HEK293 (cell line): ENCODE measurements at regions not wholly inside any gene's neighbourhood (a gene's known extent, or its start where the extent isn't known, plus 50 kb on each side); places are given as distances from the start of the nearest gene placed in this dataset.

ENCODE experiments used
- CTCF ChIA-PET: fragments of 350-600 bp; formaldehyde crosslinking; extraction: SDS; loops from one replicate; lab custom pipeline; 2021; ENCODE audit warnings: antibody characterized with exemption; lab: Yijun Ruan, JAX
- POLR2A ChIA-PET: fragments of 300-600 bp; formaldehyde crosslinking; extraction: SDS; loops from one replicate; lab custom pipeline; 2020; ENCODE audit warnings: antibody characterized with exemption, inconsistent platforms; lab: Yijun Ruan, JAX
- H3K27ac ChIP-seq: fragments of 200-500 bp; sonication (Bioruptor generic); 2 replicates; pipeline ENCODE4 v1.5.1; 2014; ENCODE audit warnings: low read depth, low read length, control low read depth, inconsistent platforms; ENCODE audit errors: extremely low read depth
- H3K36me3 ChIP-seq, 2 experiments: fragments of 200-500 bp in 1 of 2; sonication (Bioruptor generic) in 1 of 2; 1 replicate in 1 of 2; 2 replicates in 1 of 2; pipeline ENCODE4 v1.5.1; 2014 to 2017; ENCODE audit warnings: inconsistent platforms in 2 of 2, low read length in 2 of 2; ENCODE audit not compliant: control insufficient read depth in 2 of 2, insufficient read depth in 1 of 2
- H3K4me1 ChIP-seq: fragments of 200-500 bp; sonication (Bioruptor generic); 2 replicates; pipeline ENCODE4 v1.5.1; 2014; ENCODE audit warnings: mild to moderate bottlenecking, low read length, inconsistent platforms; ENCODE audit not compliant: control insufficient read depth, insufficient read depth
- H3K4me3 ChIP-seq: 2 replicates; pipeline ENCODE4 v1.5.1; 2011; ENCODE audit warnings: low read depth, mild to moderate bottlenecking, control low read depth, low read length, moderate library complexity
- H3K9me3 ChIP-seq: fragments of 200-500 bp; sonication (Bioruptor generic); 2 replicates; pipeline ENCODE4 v1.5.1; 2014; ENCODE audit warnings: low read depth, low read length, inconsistent platforms; ENCODE audit not compliant: control insufficient read depth, insufficient read depth
- FEZF1 ChIP-seq: fragments of 450-650 bp; formaldehyde crosslinking; IDR thresholded peaks from 2 replicates; pipeline ENCODE4 v1.5.1; 2016; ENCODE audit warnings: missing biosample characterization, missing genetic modification characterization
- IKZF3 ChIP-seq: fragments of 450-650 bp; IDR thresholded peaks from 2 replicates; pipeline ENCODE4 v1.5.0; 2018; ENCODE audit warnings: missing biosample characterization, mild to moderate bottlenecking, missing genetic modification characterization, moderate library complexity
- OSR2 ChIP-seq: fragments of 450-650 bp; formaldehyde crosslinking; IDR thresholded peaks from 2 replicates; pipeline ENCODE4 v1.5.1; 2016; ENCODE audit warnings: missing biosample characterization, missing genetic modification characterization
- OVOL3 ChIP-seq: fragments of 450-650 bp; formaldehyde crosslinking; IDR thresholded peaks from 2 replicates; pipeline ENCODE4 v1.5.1; 2016; ENCODE audit warnings: missing biosample characterization, missing genetic modification characterization
- WT1 ChIP-seq: fragments of 450-650 bp; formaldehyde crosslinking; IDR thresholded peaks from 2 replicates; pipeline ENCODE4 v1.5.1; 2016; ENCODE audit warnings: missing biosample characterization, missing genetic modification characterization
- ZBTB48 ChIP-seq: fragments of 450-650 bp; formaldehyde crosslinking; IDR thresholded peaks from 2 replicates; pipeline ENCODE4 v1.5.1; 2016; ENCODE audit warnings: missing biosample characterization, missing genetic modification characterization
- ZBTB7A ChIP-seq: fragments of 450-650 bp; formaldehyde crosslinking; IDR thresholded peaks from 2 replicates; pipeline ENCODE4 v1.5.1; 2016; ENCODE audit warnings: low read depth, missing biosample characterization, missing genetic modification characterization
- ZIC2 ChIP-seq: fragments of 450-650 bp; formaldehyde crosslinking; IDR thresholded peaks from 2 replicates; pipeline ENCODE4 v1.5.1; 2016; ENCODE audit warnings: missing biosample characterization, missing genetic modification characterization
- ZNF214 ChIP-seq: fragments of 450-650 bp; formaldehyde crosslinking; IDR thresholded peaks from 2 replicates; pipeline ENCODE4 v1.5.1; 2017; ENCODE audit warnings: missing biosample characterization, mild to moderate bottlenecking, missing genetic modification characterization, borderline replicate concordance
- ZNF292 ChIP-seq: fragments of 450-650 bp; formaldehyde crosslinking; IDR thresholded peaks from 2 replicates; pipeline ENCODE4 v1.5.1; 2016; ENCODE audit warnings: low read depth, missing biosample characterization, missing genetic modification characterization, borderline replicate concordance
- ZNF335 ChIP-seq: fragments of 450-650 bp; formaldehyde crosslinking; conservative IDR thresholded peaks from 2 replicates; pipeline ENCODE4 v1.5.1; 2016; ENCODE audit warnings: missing biosample characterization, missing genetic modification characterization
- ZNF354C ChIP-seq: fragments of 450-650 bp; formaldehyde crosslinking; IDR thresholded peaks from 2 replicates; pipeline ENCODE4 v1.5.1; 2016; ENCODE audit warnings: missing biosample characterization, missing genetic modification characterization, low read depth, borderline replicate concordance
- ZNF530 ChIP-seq: fragments of 450-650 bp; formaldehyde crosslinking; IDR thresholded peaks from 2 replicates; pipeline ENCODE4 v1.5.1; 2016; ENCODE audit warnings: low read depth, missing biosample characterization, missing genetic modification characterization
- ZNF571 ChIP-seq: fragments of 450-650 bp; formaldehyde crosslinking; IDR thresholded peaks from 2 replicates; pipeline ENCODE4 v1.5.0; 2017; ENCODE audit warnings: missing biosample characterization, missing genetic modification characterization
- ZNF621 ChIP-seq: fragments of 450-650 bp; formaldehyde crosslinking; IDR thresholded peaks from 2 replicates; pipeline ENCODE4 v1.5.1; 2017; ENCODE audit warnings: missing biosample characterization, missing genetic modification characterization
- TF ChIP-seq, protein P1 (sequence below): fragments of 450-650 bp; formaldehyde crosslinking; IDR thresholded peaks from 2 replicates; pipeline ENCODE4 v1.5.1; 2016; ENCODE audit warnings: missing biosample characterization, missing genetic modification characterization
- TF ChIP-seq, protein P2 (sequence below): fragments of 450-650 bp; formaldehyde crosslinking; IDR thresholded peaks from 2 replicates; pipeline ENCODE4 v1.5.0; 2017; ENCODE audit warnings: missing biosample characterization, missing genetic modification characterization, borderline replicate concordance
- TF ChIP-seq, protein P3 (sequence below): fragments of 450-650 bp; formaldehyde crosslinking; IDR thresholded peaks from 2 replicates; pipeline ENCODE4 v1.5.1; 2016; ENCODE audit warnings: missing biosample characterization, missing genetic modification characterization, low read depth
- TF ChIP-seq, protein P4 (sequence below): fragments of 450-650 bp; IDR thresholded peaks from 2 replicates; pipeline ENCODE4 v1.5.1; 2018; ENCODE audit warnings: missing biosample characterization, missing genetic modification characterization

DNA sequence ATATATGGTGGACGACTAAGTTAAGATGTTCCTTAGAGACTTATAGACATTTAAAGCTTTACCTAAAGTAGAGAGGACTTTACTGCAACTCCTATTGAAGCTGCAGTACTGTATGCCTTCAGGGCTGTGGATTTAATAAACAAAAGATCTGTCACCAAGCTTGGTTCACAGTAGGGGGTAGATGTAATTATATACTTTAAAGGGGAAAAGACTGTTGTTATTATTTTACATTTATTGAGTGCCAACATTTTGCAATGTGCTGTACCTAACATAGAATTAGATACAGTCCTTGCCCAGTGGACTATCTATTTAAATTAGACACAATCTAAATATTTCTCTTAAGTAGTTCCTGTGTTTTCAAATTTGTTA, 67.2 kb downstream of the SLIT2 start (continued):
- peak; percentile 54 for TF ChIP-seq IKZF3 (tag by site-specific recombination)
- TF ChIP-seq, protein P1, sequence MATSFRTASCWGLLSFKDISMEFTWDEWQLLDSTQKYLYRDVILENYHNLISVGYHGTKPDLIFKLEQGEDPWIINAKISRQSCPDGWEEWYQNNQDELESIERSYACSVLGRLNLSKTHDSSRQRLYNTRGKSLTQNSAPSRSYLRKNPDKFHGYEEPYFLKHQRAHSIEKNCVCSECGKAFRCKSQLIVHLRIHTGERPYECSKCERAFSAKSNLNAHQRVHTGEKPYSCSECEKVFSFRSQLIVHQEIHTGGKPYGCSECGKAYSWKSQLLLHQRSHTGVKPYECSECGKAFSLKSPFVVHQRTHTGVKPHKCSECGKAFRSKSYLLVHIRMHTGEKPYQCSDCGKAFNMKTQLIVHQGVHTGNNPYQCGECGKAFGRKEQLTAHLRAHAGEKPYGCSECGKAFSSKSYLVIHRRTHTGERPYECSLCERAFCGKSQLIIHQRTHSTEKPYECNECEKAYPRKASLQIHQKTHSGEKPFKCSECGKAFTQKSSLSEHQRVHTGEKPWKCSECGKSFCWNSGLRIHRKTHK (tag by site-specific recombination), result no peak
- TF ChIP-seq ZNF621 (tag by site-specific recombination), result no peak
- TF ChIP-seq, protein P2, sequence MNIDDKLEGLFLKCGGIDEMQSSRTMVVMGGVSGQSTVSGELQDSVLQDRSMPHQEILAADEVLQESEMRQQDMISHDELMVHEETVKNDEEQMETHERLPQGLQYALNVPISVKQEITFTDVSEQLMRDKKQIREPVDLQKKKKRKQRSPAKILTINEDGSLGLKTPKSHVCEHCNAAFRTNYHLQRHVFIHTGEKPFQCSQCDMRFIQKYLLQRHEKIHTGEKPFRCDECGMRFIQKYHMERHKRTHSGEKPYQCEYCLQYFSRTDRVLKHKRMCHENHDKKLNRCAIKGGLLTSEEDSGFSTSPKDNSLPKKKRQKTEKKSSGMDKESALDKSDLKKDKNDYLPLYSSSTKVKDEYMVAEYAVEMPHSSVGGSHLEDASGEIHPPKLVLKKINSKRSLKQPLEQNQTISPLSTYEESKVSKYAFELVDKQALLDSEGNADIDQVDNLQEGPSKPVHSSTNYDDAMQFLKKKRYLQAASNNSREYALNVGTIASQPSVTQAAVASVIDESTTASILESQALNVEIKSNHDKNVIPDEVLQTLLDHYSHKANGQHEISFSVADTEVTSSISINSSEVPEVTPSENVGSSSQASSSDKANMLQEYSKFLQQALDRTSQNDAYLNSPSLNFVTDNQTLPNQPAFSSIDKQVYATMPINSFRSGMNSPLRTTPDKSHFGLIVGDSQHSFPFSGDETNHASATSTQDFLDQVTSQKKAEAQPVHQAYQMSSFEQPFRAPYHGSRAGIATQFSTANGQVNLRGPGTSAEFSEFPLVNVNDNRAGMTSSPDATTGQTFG, result no peak
- peak; percentile 36; the same call in 1 of the 2 replicates for TF ChIP-seq OSR2

DNA sequence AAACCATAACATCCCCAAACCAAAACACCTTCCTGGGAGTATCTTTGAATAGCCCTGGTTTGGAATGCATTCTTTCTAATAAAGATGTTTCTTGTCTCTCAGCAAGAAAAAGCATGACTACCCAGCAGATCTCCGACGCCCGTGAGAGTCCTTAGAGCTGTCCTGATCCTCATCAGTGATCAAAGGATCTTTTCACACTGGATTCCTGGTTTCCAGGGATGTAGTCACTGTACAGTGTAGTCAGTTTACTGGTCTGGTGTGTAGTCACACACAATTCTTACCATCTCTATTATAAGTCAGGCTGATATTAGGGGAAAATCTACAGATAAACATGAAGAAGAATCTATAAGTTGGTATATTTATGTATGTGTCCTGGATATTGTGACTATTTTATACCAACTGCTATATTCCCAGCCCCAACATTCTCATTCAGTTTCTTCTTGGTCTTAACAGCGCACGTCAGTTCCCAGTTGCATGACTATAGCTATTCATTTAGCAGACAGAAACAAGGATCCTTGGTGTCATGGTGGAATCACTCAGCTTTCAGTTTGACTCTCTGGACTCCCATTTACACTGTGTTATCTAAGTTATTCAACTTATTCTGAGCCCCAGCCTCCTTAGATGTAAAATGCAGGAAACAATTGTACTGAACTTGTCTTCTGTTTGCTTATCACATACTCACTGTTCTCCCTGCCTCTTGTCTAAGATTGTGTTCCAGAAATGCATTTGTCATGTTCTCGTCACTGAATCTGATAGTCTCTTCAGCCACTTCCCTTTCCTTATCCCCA, 68.3 kb downstream of the SLIT2 start:
- TF ChIP-seq ZBTB7A (tag by site-specific recombination), result no peak
- no peak for TF ChIP-seq ZBTB48 (tag by site-specific recombination)
- TF ChIP-seq OVOL3, result no peak
- TF ChIP-seq, protein P3, sequence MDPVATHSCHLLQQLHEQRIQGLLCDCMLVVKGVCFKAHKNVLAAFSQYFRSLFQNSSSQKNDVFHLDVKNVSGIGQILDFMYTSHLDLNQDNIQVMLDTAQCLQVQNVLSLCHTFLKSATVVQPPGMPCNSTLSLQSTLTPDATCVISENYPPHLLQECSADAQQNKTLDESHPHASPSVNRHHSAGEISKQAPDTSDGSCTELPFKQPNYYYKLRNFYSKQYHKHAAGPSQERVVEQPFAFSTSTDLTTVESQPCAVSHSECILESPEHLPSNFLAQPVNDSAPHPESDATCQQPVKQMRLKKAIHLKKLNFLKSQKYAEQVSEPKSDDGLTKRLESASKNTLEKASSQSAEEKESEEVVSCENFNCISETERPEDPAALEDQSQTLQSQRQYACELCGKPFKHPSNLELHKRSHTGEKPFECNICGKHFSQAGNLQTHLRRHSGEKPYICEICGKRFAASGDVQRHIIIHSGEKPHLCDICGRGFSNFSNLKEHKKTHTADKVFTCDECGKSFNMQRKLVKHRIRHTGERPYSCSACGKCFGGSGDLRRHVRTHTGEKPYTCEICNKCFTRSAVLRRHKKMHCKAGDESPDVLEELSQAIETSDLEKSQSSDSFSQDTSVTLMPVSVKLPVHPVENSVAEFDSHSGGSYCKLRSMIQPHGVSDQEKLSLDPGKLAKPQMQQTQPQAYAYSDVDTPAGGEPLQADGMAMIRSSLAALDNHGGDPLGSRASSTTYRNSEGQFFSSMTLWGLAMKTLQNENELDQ (tag by site-specific recombination), result no peak
- no peak for TF ChIP-seq ZNF354C (tag by site-specific recombination)
- no peak for TF ChIP-seq ZNF571 (tag by site-specific recombination)
- TF ChIP-seq ZIC2 (tag by site-specific recombination), result no peak
- TF ChIP-seq, protein P4, sequence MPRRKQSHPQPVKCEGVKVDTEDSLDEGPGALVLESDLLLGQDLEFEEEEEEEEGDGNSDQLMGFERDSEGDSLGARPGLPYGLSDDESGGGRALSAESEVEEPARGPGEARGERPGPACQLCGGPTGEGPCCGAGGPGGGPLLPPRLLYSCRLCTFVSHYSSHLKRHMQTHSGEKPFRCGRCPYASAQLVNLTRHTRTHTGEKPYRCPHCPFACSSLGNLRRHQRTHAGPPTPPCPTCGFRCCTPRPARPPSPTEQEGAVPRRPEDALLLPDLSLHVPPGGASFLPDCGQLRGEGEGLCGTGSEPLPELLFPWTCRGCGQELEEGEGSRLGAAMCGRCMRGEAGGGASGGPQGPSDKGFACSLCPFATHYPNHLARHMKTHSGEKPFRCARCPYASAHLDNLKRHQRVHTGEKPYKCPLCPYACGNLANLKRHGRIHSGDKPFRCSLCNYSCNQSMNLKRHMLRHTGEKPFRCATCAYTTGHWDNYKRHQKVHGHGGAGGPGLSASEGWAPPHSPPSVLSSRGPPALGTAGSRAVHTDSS, result no peak
- no peak for TF ChIP-seq FEZF1 (tag by site-specific recombination)
- TF ChIP-seq WT1 (tag by site-specific recombination), result no peak
- no peak for TF ChIP-seq ZNF292 (tag by site-specific recombination)
- TF ChIP-seq ZNF214 (tag by site-specific recombination), result no peak
- no peak for TF ChIP-seq ZNF530 (tag by site-specific recombination)
- no peak for TF ChIP-seq ZNF335 (tag by site-specific recombination)
- H3K27ac ChIP-seq, result no peak overlapping the region
- no peaks in the 10 kb centered on the region for H3K9me3 ChIP-seq
- peaks cover 15% of the 10 kb centered on the region for H3K4me1 ChIP-seq
- ChIA-PET CTCF (interaction anchor here (0.6 kb wide), 1 partner anchor 109 kb away, joined by 5 read pairs; no protein-coding TSS in a partner anchor), POLR2A (no interaction called here)
- H3K36me3 ChIP-seq, result peaks cover 0 to 12% of the 10 kb centered on the region in 2 experiments; a peak in 1 of 3 replicates
- no peak overlapping the region for H3K4me3 ChIP-seq
